GM21529 (cell line): ENCODE measurements at regions not wholly inside any gene's neighbourhood (a gene's known extent, or its start where the extent isn't known, plus 50 kb on each side); places are given as distances from the start of the nearest gene placed in this dataset.
A peak's percentile ranks its signal among the peaks of the same experiment; 100 is the strongest.

ENCODE experiments used
- ATAC-seq: cut with Tn5 transposase; IDR thresholded peaks from one replicate; pipeline ENCODE4 v1.9.1; 2021; ENCODE audit not compliant: unreplicated experiment

DNA sequence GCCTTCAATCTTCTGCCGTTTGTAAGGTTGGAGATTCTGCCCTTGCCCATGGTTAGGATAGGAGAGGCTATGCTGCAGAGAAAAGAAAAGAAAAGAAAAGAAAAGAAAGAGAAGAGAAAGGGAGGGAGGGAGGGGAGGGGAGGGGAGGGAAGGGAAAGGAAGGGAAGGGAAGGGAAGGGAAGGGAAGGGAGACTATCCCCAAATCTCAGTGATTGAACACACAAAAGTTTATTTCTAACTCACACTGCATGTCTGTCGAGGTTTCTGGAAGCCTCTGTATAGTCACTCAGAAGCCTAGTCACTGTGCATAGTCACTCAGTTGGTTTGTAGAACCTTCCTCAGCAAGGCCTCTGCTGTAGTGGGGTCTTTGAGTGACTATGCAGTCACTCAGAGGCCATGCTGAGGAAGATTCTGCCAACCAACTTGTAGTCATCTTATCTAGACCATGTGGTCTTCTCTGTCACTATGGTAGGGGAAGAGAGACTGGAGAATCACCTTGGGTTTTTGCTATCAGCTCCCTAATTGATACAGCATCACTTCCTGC lies 52.3 kb upstream of the ABCC9 start:
- no peak for ATAC-seq

DNA sequence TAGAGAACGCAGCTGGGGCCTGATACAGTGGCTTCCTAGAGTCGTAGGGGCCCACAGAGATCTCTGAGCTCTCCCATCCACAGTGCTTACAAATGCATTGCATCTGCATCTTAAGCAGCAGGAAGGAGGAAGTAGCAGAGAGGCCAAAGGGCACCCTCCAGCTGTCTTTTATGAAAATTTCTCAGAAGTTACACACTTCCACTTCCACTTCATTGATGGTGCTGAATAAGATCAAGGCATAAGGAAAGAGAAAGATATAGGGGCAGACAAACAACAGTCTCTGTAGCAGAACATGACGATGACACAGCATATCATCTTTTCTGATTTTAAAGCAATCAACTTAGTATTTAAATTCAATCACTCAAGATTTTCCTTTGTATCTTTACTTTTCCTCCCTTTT lies 51.6 kb upstream of the ABCC9 start:
- ATAC-seq: peak; percentile 80

DNA sequence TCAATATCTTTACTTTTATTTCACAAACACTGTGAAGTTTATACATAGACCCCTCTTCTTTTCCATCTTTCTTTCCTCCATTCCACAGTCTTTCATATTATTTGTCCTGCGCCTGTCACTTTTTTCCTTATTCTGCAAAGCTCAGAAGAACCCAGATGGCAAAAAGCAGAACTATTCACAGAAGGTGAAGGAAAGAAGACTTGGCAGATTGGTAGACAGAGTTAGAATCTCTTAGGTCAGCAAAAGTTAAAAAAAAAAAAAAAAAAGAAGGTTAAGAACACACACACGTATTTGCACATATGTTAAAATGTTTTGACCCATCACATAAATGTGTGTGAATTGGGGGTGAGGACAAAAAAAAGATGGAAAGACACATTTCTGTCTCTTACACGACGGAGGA lies 50.3 kb upstream of the ABCC9 start:
- ATAC-seq: no peak
